Loucy (cell line): ENCODE measurements at regions not wholly inside any gene's neighbourhood (a gene's known extent, or its start where the extent isn't known, plus 50 kb on each side); places are given as distances from the start of the nearest gene placed in this dataset.

Experiments used
- EZH2phosphoT487 ChIP-seq: fragments of 200-600 bp; IDR thresholded peaks from 2 replicates; pipeline ENCODE4 v1.6.1; 2018; ENCODE audit warnings: antibody characterized with exemption, mild to moderate bottlenecking, moderate library complexity, borderline replicate concordance
- TF ChIP-seq, protein P1 (sequence below): fragments of 200-600 bp; sonication (generic); conservative IDR thresholded peaks from 2 replicates; pipeline ENCODE4 v1.5.1; 2014; ENCODE audit warnings: mild to moderate bottlenecking, antibody characterized with exemption, low read length

DNA sequence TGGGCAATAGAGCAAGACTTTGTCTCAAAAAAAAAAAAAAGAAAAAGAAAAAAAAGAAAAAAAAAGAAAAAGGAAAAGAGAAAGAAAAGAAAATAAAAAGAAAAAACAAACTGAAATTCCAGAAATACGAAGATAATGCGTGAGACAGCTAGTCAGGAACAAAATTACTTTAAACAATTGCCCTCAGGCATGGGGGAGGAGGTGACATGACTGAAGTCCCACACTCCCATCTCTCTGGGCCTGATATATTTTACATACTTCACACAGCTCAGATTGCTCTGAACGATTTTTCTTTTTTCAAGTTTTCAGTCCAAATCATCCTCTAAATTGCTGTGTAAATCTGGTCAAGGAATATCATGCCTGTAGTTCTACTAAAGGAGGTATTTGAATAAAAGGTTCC is 409.5 kb upstream of the DEPDC1 start:
- TF ChIP-seq, protein P1, sequence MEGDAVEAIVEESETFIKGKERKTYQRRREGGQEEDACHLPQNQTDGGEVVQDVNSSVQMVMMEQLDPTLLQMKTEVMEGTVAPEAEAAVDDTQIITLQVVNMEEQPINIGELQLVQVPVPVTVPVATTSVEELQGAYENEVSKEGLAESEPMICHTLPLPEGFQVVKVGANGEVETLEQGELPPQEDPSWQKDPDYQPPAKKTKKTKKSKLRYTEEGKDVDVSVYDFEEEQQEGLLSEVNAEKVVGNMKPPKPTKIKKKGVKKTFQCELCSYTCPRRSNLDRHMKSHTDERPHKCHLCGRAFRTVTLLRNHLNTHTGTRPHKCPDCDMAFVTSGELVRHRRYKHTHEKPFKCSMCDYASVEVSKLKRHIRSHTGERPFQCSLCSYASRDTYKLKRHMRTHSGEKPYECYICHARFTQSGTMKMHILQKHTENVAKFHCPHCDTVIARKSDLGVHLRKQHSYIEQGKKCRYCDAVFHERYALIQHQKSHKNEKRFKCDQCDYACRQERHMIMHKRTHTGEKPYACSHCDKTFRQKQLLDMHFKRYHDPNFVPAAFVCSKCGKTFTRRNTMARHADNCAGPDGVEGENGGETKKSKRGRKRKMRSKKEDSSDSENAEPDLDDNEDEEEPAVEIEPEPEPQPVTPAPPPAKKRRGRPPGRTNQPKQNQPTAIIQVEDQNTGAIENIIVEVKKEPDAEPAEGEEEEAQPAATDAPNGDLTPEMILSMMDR: no peak
- TF ChIP-seq EZH2phosphoT487: no peak
